GM21423 (cell line): ENCODE measurements at regions not wholly inside any gene's neighbourhood (a gene's known extent, or its start where the extent isn't known, plus 50 kb on each side); places are given as distances from the start of the nearest gene placed in this dataset.
"Not testable (repeated sequence)": the region's sequence is repeated elsewhere in the genome, so short reads cannot be mapped to it uniquely, and the experiment has no call there.

Experiments used
- ATAC-seq: cut with Tn5 transposase; IDR thresholded peaks from one replicate; pipeline ENCODE4 v1.9.1; 2021; ENCODE audit warnings: mild to moderate bottlenecking, moderate library complexity; ENCODE audit not compliant: unreplicated experiment

- not testable (repeated sequence) for ATAC-seq
These were observed 52.1 kb upstream of the LRRC37A2 start for GRCh38 chr17:46460129-46460528.

- not testable (repeated sequence) for ATAC-seq
These were observed 57.2 kb upstream of the LRRC37A2 start for GRCh38 chr17:46455069-46455468.

GRCh38 chr17:46454572-46454971 is 57.7 kb upstream of the LRRC37A2 start:
- not testable (repeated sequence) for ATAC-seq

GRCh38 chr17:46453077-46453476 is 59.2 kb upstream of the LRRC37A2 start:
- ATAC-seq: not testable (repeated sequence)

- not testable (repeated sequence) for ATAC-seq
These were observed 66.4 kb upstream of the LRRC37A2 start for GRCh38 chr17:46445849-46446248.

GRCh38 chr17:46445411-46445810 is 66.9 kb upstream of the LRRC37A2 start:
- not testable (repeated sequence) for ATAC-seq

GRCh38 chr17:46442153-46442552 is 70.1 kb upstream of the LRRC37A2 start:
- not testable (repeated sequence) for ATAC-seq

GRCh38 chr17:46440665-46441064 is 71.6 kb upstream of the LRRC37A2 start:
- not testable (repeated sequence) for ATAC-seq

- not testable (repeated sequence) for ATAC-seq
These were observed 73.0 kb upstream of the ARL17B start for GRCh38 chr17:46434450-46435062.

- ATAC-seq: not testable (repeated sequence)
These were observed 68.7 kb upstream of the ARL17B start for GRCh38 chr17:46430300-46430699.

- ATAC-seq: not testable (repeated sequence)
These were observed 68.1 kb upstream of the ARL17B start for GRCh38 chr17:46429675-46430074.

GRCh38 chr17:46424187-46424884 is 62.8 kb upstream of the ARL17B start:
- not testable (repeated sequence) for ATAC-seq

GRCh38 chr17:46417907-46418306 is 56.3 kb upstream of the ARL17B start:
- not testable (repeated sequence) for ATAC-seq

- not testable (repeated sequence) for ATAC-seq
These were observed 55.7 kb upstream of the ARL17B start for GRCh38 chr17:46417261-46417660.

- not testable (repeated sequence) for ATAC-seq
These were observed 53.0 kb upstream of the ARL17B start for GRCh38 chr17:46414559-46414958.

- ATAC-seq: not testable (repeated sequence)
These were observed 50.6 kb upstream of the ARL17B start for GRCh38 chr17:46412156-46412555.

- ATAC-seq: peak; percentile 44
These were observed 49.7 kb upstream of the ARL17B start for GRCh38 chr17:46411172-46411852.
